PC-9 (cell line): ENCODE measurements at regions not wholly inside any gene's neighbourhood (a gene's known extent, or its start where the extent isn't known, plus 50 kb on each side); places are given as distances from the start of the nearest gene placed in this dataset.

Experiments
- BruUV-seq: library from RNA; stranded (reverse); fragments of 400-500 nt; replicated peaks from 2 replicates; lab custom pipeline; 2021; lab: Mats Ljungman, UMichigan
- CTCF ChIA-PET: fragments of 300-600 bp; sonication (Branson Sonifier 250); formaldehyde crosslinking; loops from one replicate; lab custom pipeline; 2022; ENCODE audit warnings: antibody characterized with exemption; lab: Charles Lee
- POLR2A ChIA-PET: fragments of 300-600 bp; sonication (Branson Sonifier 250); formaldehyde crosslinking; loops from one replicate; lab custom pipeline; 2022; ENCODE audit warnings: antibody characterized with exemption; ENCODE audit not compliant: unreplicated experiment; lab: Charles Lee
- DNase-seq, 2 experiments: peaks; one replicate each; pipeline versions ENCODE4 v3.0.0 to v3.0.0-alpha.2; 2015 to 2022; ENCODE audit warnings: mixed read lengths in 1 of 2
- H2AFZ ChIP-seq: fragments of 200-600 bp; sonication (generic); 2 replicates; pipeline ENCODE4 v1.8.1; 2017; ENCODE audit warnings: antibody characterized with exemption
- H3F3A ChIP-seq: fragments of 200-600 bp; sonication (generic); 2 replicates; pipeline ENCODE4 v1.8.1; 2017; ENCODE audit warnings: antibody characterized with exemption, mild to moderate bottlenecking, low read depth; ENCODE audit not compliant: insufficient read depth
- H3K27ac ChIP-seq: fragments of 200-600 bp; sonication (generic); 2 replicates; pipeline ENCODE4 v1.6.1; 2016; ENCODE audit warnings: mixed run types
- H3K27me3 ChIP-seq: fragments of 200-600 bp; sonication (generic); 2 replicates; pipeline ENCODE4 v1.6.1; 2016; ENCODE audit warnings: low read depth, mixed run types; ENCODE audit not compliant: insufficient read depth
- H3K36me3 ChIP-seq: fragments of 200-600 bp; sonication (generic); 2 replicates; pipeline ENCODE4 v1.6.1; 2016; ENCODE audit warnings: low read depth, mixed run types
- H3K4me1 ChIP-seq: fragments of 200-600 bp; sonication (generic); replicated peaks from 2 replicates; pipeline ENCODE4 v1.6.1; 2016; ENCODE audit warnings: mixed run types; ENCODE audit not compliant: insufficient read depth
- H3K4me2 ChIP-seq: fragments of 200-600 bp; sonication (generic); 2 replicates; pipeline ENCODE4 v1.6.1; 2017; ENCODE audit warnings: mixed run types
- H3K4me3 ChIP-seq: fragments of 200-600 bp; sonication (generic); 2 replicates; pipeline ENCODE4 v1.6.1; 2016; ENCODE audit warnings: mixed run types
- H3K79me2 ChIP-seq: fragments of 200-600 bp; sonication (generic); 2 replicates; pipeline ENCODE4 v1.6.1; 2017; ENCODE audit warnings: low read depth, mixed run types
- H3K9me2 ChIP-seq: fragments of 200-600 bp; sonication (generic); 2 replicates; pipeline ENCODE4 v1.8.1; 2017; ENCODE audit warnings: mild to moderate bottlenecking; ENCODE audit not compliant: insufficient read depth
- H3K9me3 ChIP-seq: fragments of 200-600 bp; sonication (generic); 2 replicates; pipeline ENCODE4 v1.8.1; 2016; ENCODE audit warnings: low read depth; ENCODE audit not compliant: insufficient read depth
- H4K20me1 ChIP-seq: fragments of 200-600 bp; sonication (generic); 2 replicates; pipeline ENCODE4 v1.8.1; 2017; ENCODE audit not compliant: insufficient read depth
- CTCF ChIP-seq: fragments of 200-600 bp; sonication (generic); conservative IDR thresholded peaks from 2 replicates; pipeline ENCODE4 v1.6.1; 2017; ENCODE audit warnings: mixed run types, antibody characterized with exemption, mild to moderate bottlenecking, moderate library complexity
- EZH2 ChIP-seq: fragments of 200-600 bp; sonication (generic); IDR thresholded peaks from 2 replicates; pipeline ENCODE4 v1.8.0; 2017; ENCODE audit warnings: antibody characterized with exemption, low read depth
- intact Hi-C: fragments of 100-400 bp; cut with micrococcal nuclease; formaldehyde crosslinking; loops from one replicate; pipeline ENCODE4 v1.10.0; 2022; ENCODE audit not compliant: unreplicated experiment

GRCh38 chr11:110991661-110992355, 253.7 kb upstream of the POU2AF2 start:
- intact Hi-C loops: no loop called here
- POLR2A ChIA-PET: interaction anchor here (0.7 kb wide), 1 partner anchor 26 kb away, joined by 4 read pairs; no protein-coding TSS in a partner anchor
- BruUV-seq: no TSS peak
- Histone ChIP-seq H3K36me3 (no peaks in the 10 kb centered on the region), H2AFZ (no peak overlapping the region), H4K20me1 (no peaks in the 10 kb centered on the region), H3K4me1 (no peaks in the 10 kb centered on the region), H3F3A (no peaks in the 10 kb centered on the region), H3K27ac (no peak overlapping the region), H3K9me3 (no peaks in the 10 kb centered on the region), H3K4me2 (no peak overlapping the region), H3K27me3 (no peaks in the 10 kb centered on the region), H3K79me2 (no peaks in the 10 kb centered on the region), H3K4me3 (no peak overlapping the region), H3K9me2 (no peaks in the 10 kb centered on the region; the same call in 1 of the 2 replicates)
- TF ChIP-seq EZH2 (no peak), CTCF (no peak)
- DNase-seq: no peak
- CTCF ChIA-PET: no interaction called here

GRCh38 chr11:110990311-110990710, 255.2 kb upstream of the POU2AF2 start:
- POLR2A ChIA-PET: no interaction called here
- Histone ChIP-seq H3F3A (no peaks in the 10 kb centered on the region), H3K27ac (no peak overlapping the region), H3K4me3 (no peak overlapping the region), H3K9me2 (no peaks in the 10 kb centered on the region; the same call in 1 of the 2 replicates), H3K79me2 (no peaks in the 10 kb centered on the region), H3K27me3 (no peaks in the 10 kb centered on the region), H3K9me3 (no peaks in the 10 kb centered on the region), H3K4me1 (no peaks in the 10 kb centered on the region), H2AFZ (no peak overlapping the region), H3K4me2 (no peak overlapping the region), H3K36me3 (no peaks in the 10 kb centered on the region), H4K20me1 (no peaks in the 10 kb centered on the region)
- CTCF ChIA-PET: no interaction called here
- BruUV-seq: no TSS peak
- TF ChIP-seq EZH2 (no peak), CTCF (no peak)
- no peak for DNase-seq
- intact Hi-C loops: no loop called here

- no peaks in the 10 kb centered on the region for H3K36me3 ChIP-seq
- DNase-seq: no peak
- no peaks in the 10 kb centered on the region for H4K20me1 ChIP-seq
- H3K4me2 ChIP-seq: no peak overlapping the region
- no peaks in the 10 kb centered on the region; the same call in 1 of the 2 replicates for H3K9me2 ChIP-seq
- TF ChIP-seq EZH2 (no peak), CTCF (no peak)
- no peak overlapping the region for H2AFZ ChIP-seq
- intact Hi-C loops: no loop called here
- no peaks in the 10 kb centered on the region for H3F3A ChIP-seq
- no peak overlapping the region for H3K27ac ChIP-seq
- ChIA-PET POLR2A (no interaction called here), CTCF (no interaction called here)
- H3K9me3 ChIP-seq: no peaks in the 10 kb centered on the region
- no peaks in the 10 kb centered on the region for H3K79me2 ChIP-seq
- no TSS peak for BruUV-seq
- H3K27me3 ChIP-seq: no peaks in the 10 kb centered on the region
- H3K4me3 ChIP-seq: no peak overlapping the region
- no peaks in the 10 kb centered on the region; the same call in 1 of the 2 replicates for H3K4me1 ChIP-seq
Measured at GRCh38 chr11:110989428-110990133, 255.9 kb upstream of the POU2AF2 start.
